ENCODE measurements at regions not wholly inside any gene's neighbourhood (a gene's known extent, or its start where the extent isn't known, plus 50 kb on each side); places are given as distances from the start of the nearest gene placed in this dataset.

DNA sequence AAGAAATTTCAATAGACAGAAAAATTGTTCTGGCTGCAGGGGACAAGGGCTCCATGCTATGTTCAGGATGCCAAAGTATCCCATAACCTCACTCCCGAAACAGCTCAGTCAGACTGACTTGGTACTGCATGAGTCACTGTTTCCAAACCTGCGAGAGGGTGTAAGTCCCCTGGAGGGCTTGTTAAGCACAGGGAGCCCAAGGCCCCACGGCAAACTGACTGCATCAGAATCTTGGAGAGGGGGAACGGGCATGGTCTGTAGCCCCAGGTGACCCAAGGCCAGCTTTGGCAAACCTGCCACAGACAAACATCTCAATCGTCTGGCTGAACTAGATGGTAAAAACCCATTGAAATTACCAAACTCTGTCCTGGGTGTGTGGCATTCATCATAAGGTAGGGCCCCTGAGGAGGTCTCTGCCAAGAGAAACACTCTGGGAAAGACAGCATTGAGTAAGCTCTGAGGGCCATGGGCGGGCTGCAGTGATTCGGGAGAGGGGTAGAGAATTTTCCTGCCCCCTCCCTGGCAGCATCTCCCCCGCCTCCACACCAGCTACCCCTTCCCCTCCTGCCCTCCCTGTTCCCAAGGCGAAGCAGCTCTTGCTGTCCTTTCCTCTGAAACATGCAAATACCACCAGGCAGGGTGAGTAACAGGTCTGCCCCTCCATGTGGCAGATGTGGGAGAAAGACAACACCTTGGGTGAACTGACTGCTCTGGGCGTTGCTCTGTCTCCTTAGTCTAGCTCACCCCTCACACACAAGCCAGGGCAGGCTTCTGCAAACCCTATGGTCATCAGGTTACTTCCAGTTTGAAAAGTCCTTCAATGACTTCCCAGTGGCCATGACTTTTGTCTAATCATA, 274.7 kb upstream of the SIX2 start:
- 75 to 84% methylated on average over 10 of the region's 10 CpGs for WGBS, 2 donors
- intact Hi-C loops (cut with DNase I), result no loop called here

DNA sequence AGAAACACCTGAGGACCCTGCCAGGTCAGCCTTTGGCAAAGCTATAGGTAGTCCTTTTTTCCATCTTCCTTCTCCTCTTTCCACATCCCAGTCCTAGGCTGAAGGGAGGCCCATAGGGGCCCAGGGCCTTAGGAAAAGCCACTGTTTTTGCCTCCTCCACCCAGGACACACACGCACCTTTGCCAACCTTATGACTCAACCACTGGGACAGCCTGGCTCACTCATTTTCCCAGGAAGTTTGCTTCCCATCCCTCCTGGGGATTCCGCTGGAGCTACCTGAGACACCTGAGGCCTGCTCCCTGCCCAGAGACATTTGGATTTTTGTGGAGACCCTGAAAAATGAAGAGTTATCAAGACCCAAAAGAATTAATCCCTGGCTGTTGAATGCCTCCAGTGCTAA, 273.4 kb upstream of the SIX2 start:
- 82 to 96% methylated on average over 2 of the region's 2 CpGs for WGBS, 2 donors

More for the DNA sequence above, 274.7 kb upstream of the SIX2 start:
- H3K9me3 ChIP-seq, result no peaks in the 10 kb centered on the region
- TF ChIP-seq, protein P1, sequence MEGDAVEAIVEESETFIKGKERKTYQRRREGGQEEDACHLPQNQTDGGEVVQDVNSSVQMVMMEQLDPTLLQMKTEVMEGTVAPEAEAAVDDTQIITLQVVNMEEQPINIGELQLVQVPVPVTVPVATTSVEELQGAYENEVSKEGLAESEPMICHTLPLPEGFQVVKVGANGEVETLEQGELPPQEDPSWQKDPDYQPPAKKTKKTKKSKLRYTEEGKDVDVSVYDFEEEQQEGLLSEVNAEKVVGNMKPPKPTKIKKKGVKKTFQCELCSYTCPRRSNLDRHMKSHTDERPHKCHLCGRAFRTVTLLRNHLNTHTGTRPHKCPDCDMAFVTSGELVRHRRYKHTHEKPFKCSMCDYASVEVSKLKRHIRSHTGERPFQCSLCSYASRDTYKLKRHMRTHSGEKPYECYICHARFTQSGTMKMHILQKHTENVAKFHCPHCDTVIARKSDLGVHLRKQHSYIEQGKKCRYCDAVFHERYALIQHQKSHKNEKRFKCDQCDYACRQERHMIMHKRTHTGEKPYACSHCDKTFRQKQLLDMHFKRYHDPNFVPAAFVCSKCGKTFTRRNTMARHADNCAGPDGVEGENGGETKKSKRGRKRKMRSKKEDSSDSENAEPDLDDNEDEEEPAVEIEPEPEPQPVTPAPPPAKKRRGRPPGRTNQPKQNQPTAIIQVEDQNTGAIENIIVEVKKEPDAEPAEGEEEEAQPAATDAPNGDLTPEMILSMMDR (IDR thresholded peaks at IDR 0.05), result no peak
- no peak for TF ChIP-seq POLR2A (IDR thresholded peaks at IDR 0.05)
- H3K27ac ChIP-seq, result no peak overlapping the region
- no peak for ATAC-seq
- H3K4me3 ChIP-seq, result no peak overlapping the region
- no peaks in the 10 kb centered on the region for H3K27me3 ChIP-seq
- H3K36me3 ChIP-seq (replicated peaks in 1 of 2; ENCODE audit: insufficient read depth in 1 of 2, low read depth in 2 of 2), result no peaks in the 10 kb centered on the region
- DNase-seq, result no peak
- H3K4me1 ChIP-seq, result peaks cover 1% of the 10 kb centered on the region

DNA sequence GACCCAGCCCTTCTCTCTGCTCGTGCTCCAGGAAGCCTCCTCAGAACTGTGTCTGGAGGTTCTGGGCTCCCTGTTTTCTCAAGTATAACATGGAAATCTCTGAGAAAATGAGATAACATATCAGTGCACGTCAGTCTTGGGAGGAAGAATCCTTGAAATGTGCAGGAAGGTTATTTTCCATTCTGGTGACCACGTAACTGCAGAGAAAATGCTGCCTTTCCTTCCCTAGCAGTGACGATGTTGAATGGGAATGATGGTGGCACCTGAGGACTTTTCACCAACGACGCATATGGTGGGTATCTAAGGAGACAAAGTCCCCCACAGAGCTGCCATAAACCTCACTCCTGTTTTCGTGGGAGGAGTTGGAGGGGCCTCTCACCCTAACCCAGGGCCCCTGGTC, 272.1 kb upstream of the SIX2 start:
- H3K9me3 ChIP-seq, result no peaks in the 10 kb centered on the region
- no peaks in the 10 kb centered on the region for H3K36me3 ChIP-seq (replicated peaks in 1 of 2; ENCODE audit: insufficient read depth in 1 of 2, low read depth in 2 of 2)
- no peak for TF ChIP-seq POLR2A (IDR thresholded peaks at IDR 0.05)
- TF ChIP-seq, protein P1 (IDR thresholded peaks at IDR 0.05), result no peak
- ATAC-seq (no peak), DNase-seq (no peak)
- H3K27me3 ChIP-seq, result no peaks in the 10 kb centered on the region
- intact Hi-C loops (cut with DNase I), result no loop called here
- H3K27ac ChIP-seq, result no peak overlapping the region
- H3K4me3 ChIP-seq, result no peak overlapping the region
- peaks cover 27% of the 10 kb centered on the region for H3K4me1 ChIP-seq
- WGBS, 2 donors, result 70 to 73% methylated on average over 7 of the region's 7 CpGs

More for the DNA sequence above, 273.4 kb upstream of the SIX2 start:
- intact Hi-C loops (cut with DNase I), result no loop called here
- no peak overlapping the region for H3K27ac ChIP-seq
- no peak for TF ChIP-seq POLR2A (IDR thresholded peaks at IDR 0.05)
- TF ChIP-seq, protein P1 (IDR thresholded peaks at IDR 0.05), result no peak
- H3K4me1 ChIP-seq, result peaks cover 14% of the 10 kb centered on the region
- H3K4me3 ChIP-seq, result no peak overlapping the region
- no peaks in the 10 kb centered on the region for H3K9me3 ChIP-seq
- ATAC-seq, result no peak
- H3K36me3 ChIP-seq (replicated peaks in 1 of 2; ENCODE audit: insufficient read depth in 1 of 2, low read depth in 2 of 2), result no peaks in the 10 kb centered on the region
- no peak for DNase-seq
- no peaks in the 10 kb centered on the region for H3K27me3 ChIP-seq

DNA sequence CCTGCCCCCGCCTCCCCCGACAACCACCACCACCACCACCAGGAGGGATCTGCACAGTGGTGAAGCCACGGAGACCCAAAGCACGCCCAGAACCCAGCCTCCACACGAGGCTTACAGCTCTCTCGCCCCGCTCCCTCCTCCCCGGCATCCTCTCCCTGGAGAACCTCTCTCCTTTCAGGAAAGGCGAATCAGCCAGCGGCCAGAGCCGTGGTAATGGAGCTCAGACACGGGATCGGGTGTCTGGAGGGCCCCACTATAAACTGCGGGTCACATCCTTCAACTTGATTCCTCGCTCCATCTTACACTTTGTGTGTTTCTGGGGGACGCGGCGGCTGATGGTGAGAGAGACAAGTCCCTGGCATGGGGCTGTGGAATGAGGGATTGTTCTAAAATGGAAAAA, 271.5 kb upstream of the SIX2 start:
- peaks cover 32% of the 10 kb centered on the region for H3K4me1 ChIP-seq
- intact Hi-C loops (cut with DNase I), result no loop called here
- ATAC-seq (no peak), DNase-seq (no peak)
- H3K36me3 ChIP-seq (replicated peaks in 1 of 2; ENCODE audit: insufficient read depth in 1 of 2, low read depth in 2 of 2), result no peaks in the 10 kb centered on the region
- H3K27ac ChIP-seq, result no peak overlapping the region
- no peak overlapping the region for H3K4me3 ChIP-seq
- H3K9me3 ChIP-seq, result no peaks in the 10 kb centered on the region
- TF ChIP-seq, protein P1 (IDR thresholded peaks at IDR 0.05), result no peak
- TF ChIP-seq POLR2A (IDR thresholded peaks at IDR 0.05), result no peak
- WGBS, 2 donors, result 94% methylated on average over 17 to 18 of the region's 18 CpGs
- no peaks in the 10 kb centered on the region for H3K27me3 ChIP-seq

DNA sequence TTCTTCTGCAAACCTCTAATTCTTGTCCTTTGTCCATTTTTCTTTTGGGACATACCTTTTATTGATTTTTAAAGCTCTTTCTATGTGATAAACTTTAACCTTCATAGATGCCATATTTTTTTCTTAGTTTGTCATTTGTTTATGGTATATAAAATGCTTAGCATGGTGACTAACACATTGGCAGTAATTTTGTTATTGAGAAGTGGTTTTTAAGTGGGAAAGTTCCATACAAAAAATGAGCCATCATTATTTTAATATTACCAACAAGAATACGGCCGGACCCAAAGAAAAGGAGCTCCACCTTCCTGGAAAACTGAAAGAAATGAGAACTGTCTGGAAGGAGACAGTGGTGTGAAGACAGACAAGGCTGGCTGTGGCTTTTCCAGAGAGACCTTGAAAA, 270.1 kb upstream of the SIX2 start:
- no peak for DNase-seq
- Histone ChIP-seq H3K4me1 (peaks cover 47% of the 10 kb centered on the region), H3K27ac (no peak overlapping the region), H3K9me3 (no peaks in the 10 kb centered on the region), H3K36me3 (replicated peaks in 1 of 2; ENCODE audit: insufficient read depth in 1 of 2, low read depth in 2 of 2) (no peaks in the 10 kb centered on the region), H3K27me3 (no peaks in the 10 kb centered on the region), H3K4me3 (no peak overlapping the region)
- TF ChIP-seq, protein P1 (IDR thresholded peaks at IDR 0.05), result no peak
- TF ChIP-seq POLR2A (IDR thresholded peaks at IDR 0.05), result no peak
- intact Hi-C loops (cut with DNase I), result no loop called here
- 89 to 96% methylated on average over 2 of the region's 2 CpGs for WGBS, 2 donors
- ATAC-seq, result no peak

All from body of pancreas (tissue), 4 donors.